GM20431 (cell line): ENCODE measurements at regions not wholly inside any gene's neighbourhood (a gene's known extent, or its start where the extent isn't known, plus 50 kb on each side); places are given as distances from the start of the nearest gene placed in this dataset.
"Not testable (repeated sequence)": the region's sequence is repeated elsewhere in the genome, so short reads cannot be mapped to it uniquely, and the experiment has no call there.

Experiments used
- in situ Hi-C: fragments of 300-500 bp; cut with MseI, MboI; formaldehyde crosslinking; loops from one replicate; pipeline ENCODE4 v1.15.0; 2020; ENCODE audit warnings: low sequenced_read_pairs; ENCODE audit not compliant: unreplicated experiment

DNA sequence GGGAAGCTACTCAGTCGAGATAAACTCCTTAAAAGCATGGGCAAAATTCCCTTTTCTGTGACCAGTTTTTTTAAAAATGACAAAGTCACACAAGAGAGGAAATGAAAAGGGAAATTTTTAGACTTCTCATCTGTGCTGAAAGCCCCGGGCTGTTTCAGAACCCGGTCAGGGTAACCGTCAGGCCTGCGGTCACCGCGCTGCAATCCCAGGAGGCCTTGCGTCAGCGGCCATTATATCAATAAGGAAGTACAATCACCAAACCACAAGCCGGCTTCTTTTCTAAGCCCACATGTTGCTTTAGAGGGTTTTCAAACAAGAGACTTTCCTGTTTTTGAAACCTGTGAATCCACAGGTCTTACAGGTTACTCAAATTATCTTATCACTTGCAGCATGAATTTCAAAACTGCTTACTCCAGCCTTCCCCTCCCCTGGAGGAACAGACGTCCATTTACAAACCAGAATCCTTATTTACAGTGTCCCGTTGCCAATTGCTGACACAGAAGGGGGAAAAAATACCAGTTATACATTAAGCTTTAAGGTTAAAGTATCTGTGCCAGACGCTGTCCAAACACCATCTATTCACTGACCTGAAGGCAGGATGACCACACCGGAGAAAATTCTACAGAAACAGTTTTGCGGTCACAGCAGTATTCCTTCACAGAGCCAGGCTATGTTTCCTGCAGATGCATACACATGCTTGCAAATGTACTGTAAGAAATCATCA, 165.3 kb downstream of the TOMM20 start:
- in situ Hi-C loops: no loop called here

DNA sequence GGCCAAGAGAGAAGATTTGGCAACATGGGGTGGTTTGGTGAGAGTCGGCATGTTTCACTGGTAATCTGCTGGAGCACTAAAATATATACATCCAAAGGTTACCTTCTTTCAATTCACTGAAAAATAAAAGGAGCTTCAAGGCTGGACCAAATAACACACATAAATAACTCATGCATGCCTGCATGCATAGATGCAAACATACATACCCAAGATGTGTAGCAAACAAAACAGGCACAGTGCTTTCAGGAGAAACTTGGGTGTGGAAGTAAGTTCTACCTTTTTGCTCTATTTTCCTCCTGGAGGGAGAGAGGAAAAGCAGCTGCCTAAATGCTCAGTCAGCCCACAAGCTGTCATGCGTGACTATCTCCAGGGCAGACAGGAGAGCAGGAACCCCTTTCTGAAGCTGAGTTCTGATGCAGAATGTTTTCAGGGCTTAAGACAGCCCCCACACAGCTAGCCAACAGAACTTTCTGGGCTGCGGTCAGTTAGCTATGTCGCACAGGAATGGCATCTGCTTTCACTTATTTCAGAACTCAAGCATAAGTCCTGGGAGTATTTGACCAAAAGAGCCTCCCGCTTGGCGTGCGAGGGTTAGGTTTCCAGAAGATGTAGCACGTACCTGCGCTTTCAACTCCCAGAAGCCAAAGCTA, 166.2 kb downstream of the TOMM20 start:
- in situ Hi-C loops: no loop called here

DNA sequence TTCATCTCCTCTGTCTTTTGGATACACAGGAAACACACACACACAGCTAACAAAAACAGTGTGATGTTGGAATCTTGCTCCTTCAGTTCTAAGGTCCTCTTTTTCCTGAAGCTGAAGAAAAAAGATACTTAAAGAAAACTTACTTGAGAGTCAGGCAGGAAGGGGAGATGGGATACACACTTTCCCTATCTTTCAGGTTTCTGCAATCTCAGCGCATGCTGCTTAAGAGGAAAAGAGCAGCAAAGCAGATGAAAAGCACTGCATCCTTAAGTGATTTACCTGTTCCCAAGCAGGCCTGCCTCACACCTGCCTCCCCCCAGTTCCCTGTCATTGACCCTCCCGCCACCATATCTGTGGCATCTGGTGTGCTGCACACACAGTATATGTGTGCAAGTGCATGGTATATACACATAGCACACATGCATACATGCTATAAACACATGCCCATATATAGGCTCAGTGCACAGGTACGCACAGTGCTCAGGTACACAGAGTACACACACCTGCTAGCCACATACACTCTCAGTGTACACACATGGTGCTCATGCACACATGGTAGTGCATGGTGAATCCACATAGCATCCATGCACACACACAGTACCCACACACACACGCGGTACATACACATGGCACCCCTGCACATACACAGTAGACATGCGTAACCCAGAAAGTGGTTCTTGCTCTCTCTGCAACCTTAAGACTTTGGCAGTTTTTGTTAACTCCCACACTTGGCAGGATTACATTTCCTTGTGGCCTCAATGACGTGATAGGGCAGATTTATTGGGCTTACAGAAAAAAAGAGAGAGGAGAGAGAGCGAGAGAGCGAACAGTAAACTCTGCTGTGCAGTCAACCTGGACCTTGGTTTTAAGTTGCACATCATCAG, 166.9 kb downstream of the TOMM20 start:
- in situ Hi-C loops: no loop called here

DNA sequence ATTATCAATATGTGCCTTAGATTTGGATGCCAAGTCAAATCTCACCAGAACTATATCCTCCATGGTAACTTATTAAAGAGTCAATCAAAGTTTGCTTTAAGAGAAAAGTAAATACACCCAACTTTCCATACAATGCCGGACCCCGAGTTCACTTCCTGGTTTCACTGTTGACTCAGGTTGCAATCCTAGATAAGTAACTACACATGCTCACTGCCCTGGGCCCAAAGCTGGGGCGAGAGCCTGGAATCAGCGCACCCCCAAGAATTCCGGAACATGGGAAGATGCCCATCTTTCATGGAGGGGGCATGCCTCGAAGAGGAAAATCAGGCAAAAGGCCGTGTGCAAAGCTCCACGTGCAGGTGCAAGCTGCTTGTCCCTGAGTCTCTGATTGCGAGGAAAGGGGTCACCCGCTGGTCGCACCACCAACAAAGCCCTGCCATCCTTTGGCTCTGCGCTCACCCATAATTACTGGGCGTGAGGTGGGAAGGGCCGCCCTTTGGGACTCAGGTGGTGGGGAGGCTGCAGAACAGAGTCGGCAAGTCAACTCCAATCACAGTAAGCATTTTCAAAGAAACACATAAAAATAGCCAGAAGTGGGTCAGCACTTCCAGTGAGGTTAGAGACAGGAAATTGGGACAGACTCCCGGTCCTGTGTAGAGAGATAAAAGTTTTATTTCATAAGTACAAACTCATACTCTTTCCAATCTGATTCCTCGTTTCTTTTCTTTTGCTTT, 167.7 kb downstream of the TOMM20 start:
- in situ Hi-C loops: no loop called here

DNA sequence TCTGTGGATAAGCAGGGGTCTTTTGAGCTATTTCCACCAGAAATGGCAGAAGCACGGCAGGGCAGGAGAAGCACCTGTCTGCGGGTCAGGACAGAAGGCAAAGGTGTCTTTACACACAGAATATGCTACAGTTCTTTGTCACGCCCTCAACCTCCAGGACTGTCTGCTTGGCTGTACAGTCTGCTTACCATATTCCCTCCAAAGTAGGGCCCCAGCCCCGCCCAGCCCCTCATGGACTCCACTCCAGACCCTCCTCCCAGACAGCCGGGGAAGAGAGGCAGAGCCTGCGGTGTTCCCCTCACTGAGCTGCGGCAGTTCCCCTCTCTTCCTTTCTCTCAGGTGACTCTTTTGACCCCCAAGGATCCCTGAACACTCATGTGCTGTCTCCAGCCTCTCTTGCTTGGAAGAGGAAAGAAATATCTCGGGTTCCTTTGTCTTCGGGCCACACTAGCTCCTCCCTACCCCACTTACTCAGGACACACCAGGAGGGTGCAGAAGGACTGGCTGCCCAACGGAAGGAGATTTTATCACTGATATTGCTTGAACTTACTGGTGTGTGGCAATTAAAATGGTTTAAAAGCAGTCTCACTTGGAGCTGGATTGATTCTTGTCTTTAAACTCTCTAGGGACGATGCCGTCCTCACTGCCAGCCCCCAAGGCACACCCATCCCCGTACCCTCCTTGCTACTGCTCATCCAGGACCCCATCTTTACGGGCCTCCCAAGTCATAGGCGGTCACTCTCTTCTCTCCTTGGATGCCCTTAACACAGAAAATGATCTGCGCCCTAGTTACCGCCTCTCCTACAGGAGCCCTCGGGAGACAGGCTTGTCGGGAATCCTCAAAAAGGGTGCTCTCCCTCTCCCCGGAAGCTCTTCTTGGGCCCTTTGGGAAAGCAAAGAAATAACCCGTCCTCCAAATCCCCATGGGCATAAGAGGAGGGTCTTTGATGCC, 169.7 kb downstream of the TOMM20 start:
- in situ Hi-C loops: no loop called here

DNA sequence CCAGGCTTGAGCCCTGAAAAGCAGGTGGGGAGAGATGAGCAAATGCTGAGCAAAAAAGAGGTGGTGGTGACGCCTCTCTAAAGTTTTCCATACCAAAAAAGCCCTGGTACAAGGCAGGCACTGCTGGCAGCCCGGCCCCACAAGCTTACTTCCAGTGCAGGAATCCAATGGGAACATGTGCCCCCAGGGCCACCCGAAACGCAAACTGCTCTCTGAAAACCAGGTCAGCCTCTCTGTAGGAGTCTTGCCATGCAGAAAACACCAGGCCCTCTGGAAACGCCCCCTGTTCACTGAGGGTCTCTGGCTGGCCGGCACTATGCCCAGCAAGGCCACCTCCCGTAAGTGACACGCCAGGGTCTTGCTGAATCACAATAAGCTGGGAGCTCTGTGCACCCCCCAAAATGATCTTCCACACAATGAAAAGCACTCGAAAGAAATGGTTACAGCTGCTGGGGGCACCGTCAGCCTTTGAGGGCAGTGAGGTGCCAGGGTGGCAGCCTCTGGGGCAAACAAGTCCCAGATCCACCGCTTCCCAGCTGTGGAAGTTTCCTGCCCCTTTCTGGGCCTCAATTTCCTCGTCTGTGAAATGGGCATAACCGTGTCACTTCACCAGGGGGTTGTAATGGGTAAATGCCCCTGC, 170.5 kb downstream of the TOMM20 start:
- in situ Hi-C loops: no loop called here

DNA sequence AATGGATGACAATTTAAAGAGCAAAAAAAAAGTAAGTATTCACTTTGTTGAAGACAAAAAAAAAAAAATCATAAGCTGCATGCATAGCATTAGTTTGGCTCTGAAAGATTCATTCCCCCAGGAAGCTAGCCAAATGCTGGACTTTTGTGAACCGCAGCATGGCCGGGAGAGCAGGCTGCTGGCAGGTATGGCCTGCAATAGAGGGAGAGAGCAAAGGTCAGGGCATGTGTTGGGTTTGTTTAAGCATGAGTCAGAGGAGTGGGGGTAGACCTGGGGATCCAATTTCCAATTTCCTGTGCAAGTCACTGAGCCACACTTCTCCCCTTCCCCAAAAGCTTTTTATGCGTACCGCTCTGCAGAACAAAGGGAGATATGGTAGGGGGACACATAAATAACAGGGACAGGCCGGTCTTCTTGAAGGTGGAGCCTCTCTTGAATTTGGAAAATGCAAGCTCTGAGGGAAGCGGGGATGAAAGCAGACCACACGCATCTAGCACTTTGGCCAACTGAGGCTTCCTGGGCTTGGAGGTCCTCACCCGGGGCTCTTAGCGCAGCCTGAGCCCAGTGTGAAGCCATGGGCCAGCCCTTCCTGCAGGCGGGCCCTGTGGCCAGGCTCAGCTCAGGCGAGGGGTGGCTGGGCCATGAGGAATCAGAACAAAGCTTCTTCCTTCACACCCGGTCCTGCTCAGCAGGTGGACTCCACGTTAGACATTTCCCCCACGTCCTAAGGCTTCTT, 171.1 kb downstream of the TOMM20 start:
- in situ Hi-C loops: no loop called here

DNA sequence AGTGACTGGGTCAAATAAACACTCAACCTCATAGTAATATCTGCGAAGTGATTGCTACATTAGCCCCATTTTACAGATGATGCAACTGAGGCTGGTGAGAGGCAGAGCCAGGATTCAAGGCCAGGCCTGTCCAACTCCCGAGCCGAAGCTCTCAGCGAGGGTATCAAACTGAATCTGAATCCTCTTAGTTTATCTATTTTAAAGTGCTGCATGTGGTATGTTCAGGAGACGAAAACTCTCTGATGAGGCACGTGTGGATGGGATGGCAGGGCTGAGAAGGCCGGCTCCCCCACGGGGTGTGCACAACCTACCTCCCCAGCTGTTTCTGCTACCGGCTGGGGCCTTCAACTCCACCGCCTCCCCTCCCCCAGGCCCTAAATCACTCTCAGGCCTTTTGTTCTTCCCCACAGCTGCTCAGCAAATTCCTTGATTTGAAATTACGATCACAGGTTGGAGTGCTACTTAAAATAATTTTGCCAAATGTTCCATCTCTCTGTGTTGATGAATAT, 171.8 kb downstream of the TOMM20 start:
- in situ Hi-C loops: no loop called here

DNA sequence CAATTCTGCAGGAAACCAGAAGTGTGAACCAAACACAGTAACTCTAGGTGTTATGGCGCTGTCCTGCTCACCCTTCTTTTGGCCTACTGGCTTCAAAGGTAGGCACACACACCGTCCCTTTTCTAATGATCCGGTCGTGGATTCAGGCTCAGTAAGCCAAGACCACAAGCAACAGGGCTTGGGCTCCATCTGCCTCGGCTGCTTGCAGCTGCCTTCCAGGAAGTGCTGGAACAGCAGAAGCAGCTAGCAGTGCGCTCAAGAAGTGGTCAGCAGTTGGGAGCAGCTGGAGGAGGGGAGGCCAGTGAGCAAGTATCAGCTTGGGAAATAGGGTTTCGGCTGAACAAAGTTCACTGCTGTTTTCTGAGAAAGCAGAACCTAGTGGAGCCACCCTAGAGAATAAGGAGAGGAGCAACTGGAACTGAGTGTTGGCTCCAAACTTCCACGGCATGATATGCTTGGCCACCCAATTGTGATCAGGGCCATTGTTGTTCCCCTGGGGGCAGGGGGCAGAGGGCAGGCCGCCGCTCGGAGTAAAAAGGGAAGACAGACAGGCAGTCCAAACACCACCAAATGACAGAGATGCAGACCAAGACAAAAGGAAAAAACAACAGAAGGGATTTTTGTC, 173.4 kb downstream of the TOMM20 start:
- in situ Hi-C loops: no loop called here

DNA sequence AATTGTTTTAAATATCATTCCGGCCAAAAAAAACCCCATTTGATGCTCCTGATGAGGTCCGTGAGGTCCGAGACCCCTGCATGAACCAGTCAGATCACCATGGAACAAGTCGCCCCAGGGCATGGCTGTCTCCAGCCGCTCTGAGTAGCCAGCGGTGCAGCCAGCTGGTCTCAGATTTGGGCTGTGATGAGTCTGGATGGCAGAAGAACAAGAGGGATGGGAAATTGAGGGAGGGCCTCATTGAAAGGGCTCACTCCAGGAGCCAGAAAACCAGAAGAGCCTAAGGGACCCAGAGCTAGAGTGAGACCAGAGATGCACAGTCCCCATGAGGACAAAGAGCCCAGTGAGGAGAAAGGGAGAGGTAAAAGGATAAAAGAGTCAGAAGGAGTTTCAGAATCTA, 174.0 kb downstream of the TOMM20 start:
- in situ Hi-C loops: no loop called here

DNA sequence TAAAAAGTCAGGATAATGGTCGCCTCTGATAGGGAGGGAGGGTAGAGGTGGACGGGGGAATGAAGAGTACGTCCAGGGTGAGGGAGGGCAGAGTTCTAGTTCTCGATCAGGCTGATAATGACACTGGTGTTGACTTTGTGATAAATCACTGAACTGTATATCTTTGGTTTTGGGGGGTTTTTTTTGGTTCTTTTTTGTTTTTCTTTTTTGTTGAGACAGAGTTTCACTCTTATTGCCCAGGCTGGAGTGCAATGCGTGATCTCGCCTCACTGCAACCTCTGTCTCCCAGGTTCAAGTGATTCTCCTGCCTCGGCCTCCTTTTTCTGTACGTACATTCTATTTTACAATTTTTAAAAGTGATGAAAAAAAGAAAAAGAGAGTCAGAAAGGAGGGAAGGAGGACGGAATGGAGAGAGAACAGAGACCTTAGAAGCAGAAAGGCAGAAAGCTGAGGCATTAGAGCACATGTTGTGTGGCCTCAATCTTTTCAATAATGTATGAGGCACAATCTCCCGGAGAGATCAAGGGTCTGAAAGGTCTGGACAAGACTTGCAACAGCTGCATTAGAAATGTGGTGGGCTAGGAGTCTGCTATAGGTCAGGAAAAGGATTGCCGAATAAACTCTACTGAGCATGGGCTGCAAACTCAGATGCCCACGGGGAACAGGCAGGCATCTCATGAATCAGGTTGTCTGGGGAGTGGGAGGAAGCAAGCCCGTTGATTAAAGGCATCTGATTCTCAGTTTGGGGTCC, 174.8 kb downstream of the TOMM20 start:
- in situ Hi-C loops: no loop called here

DNA sequence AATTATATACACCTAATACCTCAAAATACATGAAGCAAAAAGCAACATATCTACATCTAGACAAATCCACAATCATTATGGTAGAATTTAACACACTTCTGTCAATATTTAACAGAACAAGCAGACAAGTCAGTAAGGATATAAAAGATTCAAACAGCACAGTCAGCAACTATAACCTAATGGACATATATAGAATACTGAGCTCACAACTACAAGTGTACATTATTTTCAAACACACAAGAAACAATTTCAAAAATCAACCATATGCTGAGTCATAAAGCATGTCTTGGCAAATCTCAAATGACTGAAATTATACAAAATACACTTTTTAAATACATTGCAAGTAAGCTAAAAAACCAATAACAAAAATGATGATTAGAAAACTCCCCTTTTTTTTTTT, 178.0 kb downstream of the TOMM20 start:
- in situ Hi-C loops: no loop called here

DNA sequence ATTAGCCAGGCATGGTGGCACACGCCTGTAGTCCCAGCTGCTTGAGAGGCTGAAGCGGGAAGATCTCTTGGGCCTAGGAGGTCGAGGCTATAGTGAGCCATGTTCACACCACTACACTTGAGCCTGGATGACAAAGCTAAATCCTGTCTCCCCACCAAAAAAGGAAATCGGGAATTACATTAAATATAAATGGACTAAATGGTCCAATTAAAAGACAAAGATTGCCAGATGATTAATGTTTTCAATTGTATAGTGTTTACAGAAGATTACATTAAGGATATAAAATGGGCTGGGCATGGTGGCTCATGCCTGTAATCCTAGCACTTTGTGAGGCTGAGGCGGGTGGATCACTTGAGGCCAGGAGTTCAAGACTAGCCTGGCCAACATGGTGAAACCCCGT, 179.1 kb downstream of the TOMM20 start:
- in situ Hi-C loops: not testable (repeated sequence)

DNA sequence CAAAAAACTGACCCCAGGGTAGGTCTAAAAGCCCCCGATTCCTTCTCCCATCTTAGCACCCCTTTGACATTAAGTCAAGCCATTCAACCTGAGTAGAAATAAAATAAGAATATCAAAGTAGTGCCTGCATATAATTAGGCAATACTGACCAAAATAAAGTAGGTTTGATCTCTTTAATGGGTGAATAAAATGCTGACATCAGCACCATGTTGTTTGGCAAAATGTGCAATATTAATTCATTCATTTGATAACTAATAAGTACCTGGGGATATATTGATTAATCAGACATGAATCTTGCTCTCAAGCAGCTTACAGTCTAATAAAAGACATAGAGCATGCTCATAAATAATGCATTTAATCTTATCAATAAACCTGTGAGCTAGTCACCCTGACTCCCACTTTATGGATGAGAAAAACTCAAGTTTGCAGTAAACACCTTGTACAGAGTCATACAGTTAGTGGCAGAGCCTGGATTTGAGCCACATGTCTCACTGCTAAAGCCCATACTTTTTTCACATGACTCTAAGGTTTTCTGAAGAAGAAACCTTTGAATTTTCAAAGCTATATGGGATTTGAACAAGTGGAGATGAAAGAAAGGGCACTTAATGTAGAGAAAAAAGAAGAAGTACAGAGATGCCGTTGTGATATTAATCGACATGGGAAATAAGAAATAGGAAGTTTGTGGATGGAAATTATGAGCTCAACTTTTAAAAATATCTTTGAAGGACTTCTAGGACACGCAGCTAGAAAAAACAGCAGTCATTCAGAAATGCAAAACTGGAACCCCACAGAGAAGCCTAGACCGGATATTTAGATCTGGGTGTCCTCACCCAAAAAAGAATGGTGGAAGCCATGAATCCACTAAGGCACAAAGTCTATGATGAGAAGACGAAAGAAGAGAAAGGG, 183.9 kb downstream of the TOMM20 start:
- in situ Hi-C loops: no loop called here

DNA sequence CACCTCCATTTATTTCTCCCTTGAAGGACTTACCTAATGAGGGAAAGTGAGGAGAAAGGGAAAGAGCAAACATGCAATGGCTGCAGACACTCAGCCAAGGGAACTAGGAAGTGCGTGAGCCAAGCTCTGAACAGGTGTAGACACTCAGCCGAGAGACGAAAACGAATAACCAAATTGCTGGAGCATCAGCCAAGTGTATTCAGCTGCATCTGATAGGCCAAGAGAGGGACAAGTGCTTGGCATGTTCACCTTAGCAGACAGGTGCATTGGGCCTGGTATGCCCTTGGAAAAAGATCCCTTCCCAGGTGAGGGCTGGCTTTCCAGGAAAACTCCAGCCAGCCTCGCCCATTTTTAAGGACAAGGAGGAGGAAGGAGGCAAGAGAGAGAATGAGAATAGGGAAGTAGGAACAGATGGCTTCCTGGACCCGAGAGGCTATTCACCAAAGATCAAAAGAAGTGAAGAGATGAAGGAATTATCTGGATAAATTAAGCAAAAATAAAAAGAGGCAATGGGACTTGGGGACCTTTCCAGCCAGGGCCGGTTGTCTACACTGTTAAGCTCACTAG, 184.7 kb downstream of the TOMM20 start:
- in situ Hi-C loops: no loop called here
